ENCODE measurements at regions not wholly inside any gene's neighbourhood (a gene's known extent, or its start where the extent isn't known, plus 50 kb on each side); places are given as distances from the start of the nearest gene placed in this dataset.
A peak's percentile ranks its signal among the peaks of the same experiment; 100 is the strongest.
"Not testable (repeated sequence)": the region's sequence is repeated elsewhere in the genome, so short reads cannot be mapped to it uniquely, and the experiment has no call there.

DNA sequence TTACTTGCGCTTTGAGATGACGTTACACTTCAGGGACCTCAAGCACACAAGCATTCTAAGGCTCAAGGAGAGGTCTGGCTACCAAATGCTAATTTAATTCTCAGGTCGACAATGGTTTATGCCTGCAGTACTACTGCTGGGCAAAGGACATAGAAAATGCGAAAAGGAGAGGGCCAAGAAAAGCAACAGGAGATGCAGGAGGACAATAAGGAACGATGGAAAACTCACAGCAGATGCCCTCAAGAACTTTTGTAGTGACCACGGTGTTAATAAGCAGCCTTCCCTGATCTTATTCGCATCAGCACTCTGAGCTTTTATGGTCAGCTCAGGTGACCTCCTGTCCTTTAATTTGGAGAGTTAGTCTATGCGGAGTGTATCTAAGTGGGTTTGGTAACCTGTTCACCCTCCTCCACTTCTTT, 146.3 kb downstream of the GPR85 start:
- H3K4me3 Mint-ChIP-seq, result peak overlapping the region; percentile 91
- H3K27ac Mint-ChIP-seq, result peak overlapping the region; percentile 95
- H3K4me1 Mint-ChIP-seq (ENCODE audit: low read depth), result peaks cover 39% of the 10 kb centered on the region
- peaks cover 3% of the 10 kb centered on the region for H3K36me3 Mint-ChIP-seq (ENCODE audit: low read depth)
- no peak for DNase-seq (ENCODE audit: low spot score)
- H3K9me3 Mint-ChIP-seq, result peaks cover 4% of the 10 kb centered on the region
- H3K27me3 Mint-ChIP-seq (ENCODE audit: insufficient read depth), result peaks cover 7% of the 10 kb centered on the region
- intact Hi-C loops (cut with micrococcal nuclease), result loop anchor here (1.0 to 2.0 kb wide), 5 partner anchors 150 to 1378 kb away; partner anchors contain the start of genes DOCK4, IFRD1, IMMP2L and SMIM30

DNA sequence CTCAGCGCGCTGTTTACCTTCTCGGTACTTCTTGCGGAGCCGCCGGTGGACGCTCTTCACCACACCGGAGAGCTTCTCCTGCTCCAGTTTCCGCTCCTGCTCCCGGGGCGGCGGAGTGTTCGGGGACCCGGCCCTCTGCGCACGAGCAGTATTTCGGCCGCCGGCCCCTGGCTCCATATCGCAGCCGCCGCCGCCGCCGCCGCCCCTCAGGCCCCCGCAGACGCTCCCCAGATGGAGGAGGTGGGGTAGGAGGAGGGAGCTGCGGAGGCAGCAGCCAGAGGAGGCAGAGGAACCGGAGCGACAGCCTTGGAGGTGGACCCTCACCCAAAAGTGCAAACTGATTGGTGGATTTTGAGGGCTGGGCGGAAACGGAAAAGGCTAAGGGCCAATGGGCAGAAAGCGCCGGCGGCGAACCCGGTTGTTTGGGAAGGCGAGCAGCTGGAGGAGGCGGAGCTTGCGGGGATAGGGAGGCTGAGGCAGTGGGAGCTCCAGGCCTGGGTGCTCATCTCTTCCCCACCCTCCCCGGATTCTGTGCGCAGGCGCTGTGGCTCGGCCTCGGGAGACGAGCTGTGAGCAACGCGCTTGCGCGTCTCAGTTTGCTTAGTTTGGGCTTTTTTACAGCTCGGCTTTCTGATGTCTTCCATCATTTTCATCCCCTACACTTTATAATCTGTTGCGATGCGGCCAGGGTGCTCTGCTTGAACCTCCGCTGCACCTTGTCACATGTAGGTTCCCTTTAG, 146.9 kb downstream of the GPR85 start:
- intact Hi-C loops (cut with micrococcal nuclease), result loop anchor here (1.0 to 2.0 kb wide), 5 partner anchors 149 to 1377 kb away; partner anchors contain the start of genes DOCK4, IFRD1, IMMP2L and SMIM30
- Mint-ChIP-seq H3K9me3 (peaks cover 4% of the 10 kb centered on the region), H3K4me3 (peak overlapping the region; percentile 91), H3K36me3 (ENCODE audit: low read depth) (peaks cover 6% of the 10 kb centered on the region), H3K27me3 (ENCODE audit: insufficient read depth) (peaks cover 6% of the 10 kb centered on the region), H3K27ac (peak overlapping the region; percentile 95), H3K4me1 (ENCODE audit: low read depth) (peaks cover 39% of the 10 kb centered on the region)
- DNase-seq (ENCODE audit: low spot score), result peak; percentile 99

DNA sequence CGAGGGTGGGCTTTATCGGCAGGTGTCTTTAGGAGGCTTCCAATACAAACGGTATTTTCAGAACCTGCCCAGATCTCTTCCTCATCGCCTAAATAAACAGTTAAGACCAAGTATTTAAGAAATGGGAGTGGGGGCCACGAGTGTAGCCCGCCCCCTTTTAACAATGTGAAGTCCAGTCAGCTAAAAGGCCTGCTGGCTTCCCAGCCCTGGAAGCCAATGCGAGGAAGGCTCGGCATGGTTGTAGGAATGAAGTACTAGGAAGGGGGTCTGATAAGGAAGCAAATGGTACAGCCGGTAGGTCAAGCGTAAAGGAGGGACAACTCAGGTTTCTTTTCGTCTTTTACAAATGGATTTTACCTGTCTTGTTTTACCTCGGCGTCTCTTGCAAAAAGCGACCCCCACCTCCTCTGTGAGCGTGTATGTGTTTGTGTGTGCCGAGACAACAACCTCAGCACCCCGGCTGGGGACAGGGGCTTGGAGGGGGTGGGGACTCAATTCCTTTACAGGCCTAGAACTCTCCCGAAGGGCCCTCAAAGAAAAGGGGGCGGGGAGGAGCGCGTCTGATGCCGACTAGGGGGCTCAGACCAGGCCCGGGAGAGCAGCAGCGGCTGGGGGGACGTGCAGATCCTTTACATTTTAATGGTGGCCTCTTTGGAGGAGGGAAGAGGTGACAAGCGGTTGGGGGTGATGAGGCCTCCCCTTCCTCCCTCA, 147.6 kb downstream of the GPR85 start:
- peaks cover 10% of the 10 kb centered on the region for H3K36me3 Mint-ChIP-seq (ENCODE audit: low read depth)
- H3K27ac Mint-ChIP-seq, result peak overlapping the region; percentile 95
- H3K4me1 Mint-ChIP-seq (ENCODE audit: low read depth), result peaks cover 39% of the 10 kb centered on the region
- peaks cover 4% of the 10 kb centered on the region for H3K9me3 Mint-ChIP-seq
- peak overlapping the region; percentile 91 for H3K4me3 Mint-ChIP-seq
- intact Hi-C loops (cut with micrococcal nuclease), result no loop called here
- DNase-seq (ENCODE audit: low spot score), result peak; percentile 25
- H3K27me3 Mint-ChIP-seq (ENCODE audit: insufficient read depth), result peaks cover 6% of the 10 kb centered on the region

DNA sequence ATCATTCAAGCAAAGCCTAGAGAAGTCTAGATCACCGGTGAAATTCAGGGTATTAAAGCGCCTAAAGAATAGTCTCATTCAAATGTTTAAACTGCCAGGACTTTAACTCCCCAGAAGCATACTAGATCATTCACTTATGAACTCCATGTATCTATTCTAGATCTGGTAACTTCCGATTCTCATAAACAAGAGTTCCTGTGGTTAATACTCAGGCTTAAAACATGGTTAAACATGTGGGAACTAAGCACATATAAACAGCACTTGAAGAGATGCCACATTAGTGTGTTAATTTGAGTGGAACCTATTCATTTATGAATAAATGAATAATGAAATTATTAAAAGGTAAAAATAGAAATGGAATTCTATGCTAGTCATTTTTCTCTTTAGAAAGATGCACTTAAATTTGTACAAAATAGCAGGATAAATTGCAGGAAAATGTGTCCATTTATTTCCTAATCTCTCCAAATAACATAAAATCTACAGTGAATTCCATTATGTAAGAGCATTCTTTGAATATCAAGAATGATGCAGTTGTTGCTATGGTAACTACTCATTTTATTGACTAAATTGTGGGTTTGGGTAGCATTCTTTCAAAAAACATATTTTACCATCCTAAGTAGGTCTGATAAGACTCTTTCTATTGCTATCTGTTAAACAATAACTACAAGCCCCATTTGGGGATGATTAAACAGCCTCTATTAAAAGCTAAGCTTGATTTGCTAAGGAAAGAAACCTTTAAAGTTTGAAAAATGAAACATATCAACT, 147.6 kb upstream of the TMEM168 start:
- peaks cover 4% of the 10 kb centered on the region for H3K9me3 Mint-ChIP-seq
- H3K27me3 Mint-ChIP-seq (ENCODE audit: insufficient read depth), result peaks cover 3% of the 10 kb centered on the region
- intact Hi-C loops (cut with micrococcal nuclease), result no loop called here
- DNase-seq (ENCODE audit: low spot score), result no peak
- H3K4me1 Mint-ChIP-seq (ENCODE audit: low read depth), result peaks cover 39% of the 10 kb centered on the region
- peaks cover 10% of the 10 kb centered on the region for H3K36me3 Mint-ChIP-seq (ENCODE audit: low read depth)
- H3K27ac Mint-ChIP-seq, result no peak overlapping the region
- peak overlapping the region; percentile 91 for H3K4me3 Mint-ChIP-seq

DNA sequence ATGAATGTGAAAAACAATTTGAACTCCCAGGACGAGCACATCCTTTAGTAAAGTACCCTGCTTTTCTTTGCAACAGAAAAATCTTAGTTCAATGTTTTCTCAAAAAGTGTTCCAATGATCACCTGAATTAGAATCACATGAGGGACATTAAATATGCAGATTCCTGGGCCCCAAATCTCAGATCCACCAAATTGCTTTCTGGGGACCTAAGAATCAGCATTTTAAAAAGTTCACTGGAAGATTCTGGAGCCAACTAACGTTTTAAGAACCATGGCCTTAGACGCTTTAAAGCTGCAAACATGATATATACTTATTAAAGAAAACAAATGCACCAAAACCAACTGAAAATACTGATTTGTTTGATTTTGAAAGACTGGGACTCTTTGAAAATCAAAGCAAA, 143.4 kb upstream of the TMEM168 start:
- H3K4me1 Mint-ChIP-seq (ENCODE audit: low read depth), result peaks cover 24% of the 10 kb centered on the region
- H3K36me3 Mint-ChIP-seq (ENCODE audit: low read depth), result peaks cover 10% of the 10 kb centered on the region

DNA sequence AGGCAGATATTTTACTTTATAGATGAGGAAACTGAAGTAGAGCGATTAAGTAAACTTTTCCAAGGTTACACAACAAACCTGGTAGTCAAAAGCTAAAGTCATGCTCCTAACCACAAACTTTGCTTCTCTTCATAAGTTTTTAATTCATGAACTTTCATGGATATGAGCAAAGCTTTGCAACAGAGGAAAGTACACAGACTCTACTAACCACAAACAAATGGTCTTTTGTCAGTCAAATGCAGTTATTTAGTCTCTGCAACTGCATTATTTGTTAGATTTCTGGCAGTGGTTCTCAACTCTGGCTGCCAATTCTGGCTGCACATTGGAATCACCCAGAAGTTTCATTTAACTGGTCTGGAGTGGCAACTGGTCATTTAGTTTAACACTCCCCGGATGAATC, 140.6 kb upstream of the TMEM168 start:
- no peak overlapping the region for H3K4me3 Mint-ChIP-seq
- H3K27ac Mint-ChIP-seq, result no peak overlapping the region
- intact Hi-C loops (cut with micrococcal nuclease), result no loop called here
- H3K9me3 Mint-ChIP-seq, result no peaks in the 10 kb centered on the region
- no peaks in the 10 kb centered on the region for H3K4me1 Mint-ChIP-seq (ENCODE audit: low read depth)
- peaks cover 9% of the 10 kb centered on the region for H3K36me3 Mint-ChIP-seq (ENCODE audit: low read depth)
- no peaks in the 10 kb centered on the region for H3K27me3 Mint-ChIP-seq (ENCODE audit: insufficient read depth)
- DNase-seq (ENCODE audit: low spot score), result no peak

More for the DNA sequence above, 143.4 kb upstream of the TMEM168 start:
- no peak overlapping the region for H3K4me3 Mint-ChIP-seq
- intact Hi-C loops (cut with micrococcal nuclease), result no loop called here
- no peaks in the 10 kb centered on the region for H3K27me3 Mint-ChIP-seq (ENCODE audit: insufficient read depth)
- H3K9me3 Mint-ChIP-seq, result no peaks in the 10 kb centered on the region
- no peak for DNase-seq (ENCODE audit: low spot score)
- no peak overlapping the region for H3K27ac Mint-ChIP-seq

DNA sequence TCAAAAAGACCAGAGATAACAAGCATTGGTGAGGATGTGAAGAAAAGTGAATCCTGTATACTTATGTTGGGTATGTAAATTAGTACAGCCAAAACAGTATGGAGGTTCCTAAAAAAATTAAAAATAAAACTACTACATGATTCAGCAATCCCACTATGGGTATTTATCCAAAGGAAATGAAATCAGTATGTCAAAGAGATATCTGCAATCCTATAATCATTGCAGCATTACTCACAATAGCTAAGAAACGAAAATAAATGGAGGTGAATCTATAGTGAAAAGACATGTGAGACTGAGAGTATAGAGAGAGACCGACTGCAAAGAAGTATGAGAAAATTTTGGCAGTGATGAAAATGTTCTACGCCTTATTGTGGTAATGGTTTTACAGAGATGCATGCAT, 139.2 kb upstream of the TMEM168 start:
- intact Hi-C loops (cut with micrococcal nuclease), result no loop called here
- Mint-ChIP-seq H3K4me3 (no peak overlapping the region), H3K27me3 (ENCODE audit: insufficient read depth) (no peaks in the 10 kb centered on the region), H3K27ac (no peak overlapping the region), H3K4me1 (ENCODE audit: low read depth) (no peaks in the 10 kb centered on the region), H3K9me3 (no peaks in the 10 kb centered on the region), H3K36me3 (ENCODE audit: low read depth) (peaks cover 6% of the 10 kb centered on the region)
- DNase-seq (ENCODE audit: low spot score), result no peak

DNA sequence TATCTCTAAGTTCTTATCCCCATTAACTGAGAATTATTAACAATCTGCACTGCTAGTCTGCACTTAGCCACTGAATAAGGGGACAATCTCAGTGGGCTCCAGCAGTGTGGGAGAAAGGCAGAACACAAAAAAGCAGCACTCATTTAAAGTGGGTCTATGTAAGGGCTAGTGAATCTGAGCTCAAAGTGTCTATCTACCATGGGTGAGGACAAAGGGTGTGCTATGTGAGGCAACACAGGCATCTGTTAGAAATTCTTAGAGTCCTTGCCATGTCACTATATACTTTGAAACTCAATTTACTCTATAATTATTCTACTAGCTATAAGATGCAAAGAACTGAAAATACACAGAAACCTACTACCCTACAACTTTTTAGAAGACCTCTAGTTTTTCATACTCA, 135.8 kb upstream of the TMEM168 start:
- no peak overlapping the region for H3K27ac Mint-ChIP-seq
- H3K36me3 Mint-ChIP-seq (ENCODE audit: low read depth), result peaks cover 3% of the 10 kb centered on the region
- no peaks in the 10 kb centered on the region for H3K4me1 Mint-ChIP-seq (ENCODE audit: low read depth)
- intact Hi-C loops (cut with micrococcal nuclease), result no loop called here
- H3K9me3 Mint-ChIP-seq, result no peaks in the 10 kb centered on the region
- DNase-seq (ENCODE audit: low spot score), result no peak
- no peaks in the 10 kb centered on the region for H3K27me3 Mint-ChIP-seq (ENCODE audit: insufficient read depth)
- H3K4me3 Mint-ChIP-seq, result no peak overlapping the region

DNA sequence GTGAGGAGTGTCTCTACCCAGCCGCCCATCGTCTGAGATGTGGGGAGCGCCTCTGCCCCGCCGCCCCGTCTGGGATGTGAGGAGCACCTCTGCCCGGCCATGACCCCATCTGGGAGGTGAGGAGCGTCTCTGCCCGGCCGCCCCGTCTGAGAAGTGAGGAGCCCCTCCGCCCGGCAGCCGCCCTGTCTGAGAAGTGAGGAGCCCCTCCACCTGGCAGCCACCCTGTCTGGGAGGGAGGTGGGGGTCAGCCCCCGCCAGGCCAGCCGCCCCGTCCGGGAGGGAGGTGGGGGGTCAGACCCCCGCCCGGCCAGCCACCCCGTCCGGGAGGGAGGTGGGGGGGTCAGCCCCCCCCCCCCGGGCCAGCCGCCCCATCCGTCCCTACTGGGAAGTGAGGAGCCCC, 132.4 kb upstream of the TMEM168 start:
- H3K4me1 Mint-ChIP-seq (ENCODE audit: low read depth); H3K27me3 Mint-ChIP-seq (ENCODE audit: insufficient read depth); H3K36me3 Mint-ChIP-seq (ENCODE audit: low read depth); H3K27ac Mint-ChIP-seq; DNase-seq (ENCODE audit: low spot score); H3K9me3 Mint-ChIP-seq; H3K4me3 Mint-ChIP-seq; intact Hi-C loops (cut with micrococcal nuclease): not testable (repeated sequence)

DNA sequence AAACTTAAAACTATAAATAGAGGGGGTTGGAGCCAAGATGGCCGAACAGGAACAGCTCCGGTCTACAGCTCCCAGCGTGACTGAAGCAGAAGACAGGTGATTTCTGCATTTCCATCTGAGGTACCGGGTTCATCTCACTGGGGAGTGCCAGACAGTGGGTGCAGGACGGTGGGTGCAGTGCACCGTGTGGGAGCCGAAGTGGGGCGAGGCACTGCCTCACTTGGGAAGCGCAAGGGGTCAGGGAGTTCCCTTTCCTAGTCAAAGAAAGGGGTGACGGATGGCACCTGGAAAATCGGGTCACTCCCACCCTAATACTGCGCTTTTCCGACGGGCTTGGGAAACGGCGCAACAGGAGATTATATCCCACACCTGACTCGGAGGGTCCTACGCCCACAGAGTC, 126.2 kb upstream of the TMEM168 start:
- H3K4me3 Mint-ChIP-seq; intact Hi-C loops (cut with micrococcal nuclease); H3K4me1 Mint-ChIP-seq (ENCODE audit: low read depth); H3K27ac Mint-ChIP-seq; DNase-seq (ENCODE audit: low spot score); H3K9me3 Mint-ChIP-seq; H3K27me3 Mint-ChIP-seq (ENCODE audit: insufficient read depth): not testable (repeated sequence)
- peaks cover 12% of the 10 kb centered on the region for H3K36me3 Mint-ChIP-seq (ENCODE audit: low read depth)

DNA sequence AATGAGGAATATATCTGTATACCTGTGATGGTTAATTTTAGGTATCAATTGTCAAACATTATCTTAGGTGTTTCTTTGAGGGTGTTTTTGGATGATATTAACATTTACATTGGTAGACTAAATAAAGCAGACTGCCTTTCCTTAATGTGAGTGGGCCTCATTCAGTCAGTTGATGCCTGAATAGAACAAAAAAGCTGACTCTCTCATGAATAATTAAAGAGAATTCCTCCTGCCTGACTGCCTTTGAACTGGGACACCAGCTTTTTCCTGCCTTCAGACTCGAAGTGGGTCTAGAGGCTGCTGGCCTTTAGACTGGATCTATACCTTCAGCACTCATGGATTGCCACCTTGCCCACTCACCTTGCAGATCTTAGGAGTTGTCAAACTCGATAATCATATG, 117.9 kb upstream of the TMEM168 start:
- Mint-ChIP-seq H3K27me3 (ENCODE audit: insufficient read depth) (no peaks in the 10 kb centered on the region), H3K4me3 (no peak overlapping the region), H3K27ac (no peak overlapping the region)

DNA sequence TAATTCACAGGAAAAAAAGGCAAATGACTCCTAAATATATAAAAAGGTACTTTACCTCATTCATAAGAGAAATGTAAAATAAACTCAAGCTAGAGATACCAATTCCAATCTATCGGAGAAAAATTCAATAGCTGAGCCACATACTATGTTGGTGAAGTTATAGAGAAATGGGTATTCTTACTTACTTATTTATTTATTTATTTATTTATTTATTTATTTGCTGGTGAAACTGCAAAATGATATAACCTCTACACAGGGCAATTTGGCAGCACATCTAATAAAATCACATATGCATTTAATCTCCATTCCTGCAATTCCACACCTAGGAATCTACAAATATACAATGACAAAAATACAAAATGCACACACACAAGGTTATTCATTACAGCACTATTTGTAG, 117.5 kb upstream of the TMEM168 start:
- H3K27me3 Mint-ChIP-seq (ENCODE audit: insufficient read depth), result no peaks in the 10 kb centered on the region
- H3K4me3 Mint-ChIP-seq, result no peak overlapping the region
- intact Hi-C loops (cut with micrococcal nuclease), result no loop called here
- no peak overlapping the region for H3K27ac Mint-ChIP-seq
- peaks cover 14% of the 10 kb centered on the region for H3K9me3 Mint-ChIP-seq
- H3K4me1 Mint-ChIP-seq (ENCODE audit: low read depth), result no peaks in the 10 kb centered on the region
- no peak for DNase-seq (ENCODE audit: low spot score)
- peaks cover 11% of the 10 kb centered on the region for H3K36me3 Mint-ChIP-seq (ENCODE audit: low read depth)

More for the DNA sequence above, 117.9 kb upstream of the TMEM168 start:
- no peaks in the 10 kb centered on the region for H3K4me1 Mint-ChIP-seq (ENCODE audit: low read depth)
- intact Hi-C loops (cut with micrococcal nuclease), result no loop called here
- peaks cover 14% of the 10 kb centered on the region for H3K36me3 Mint-ChIP-seq (ENCODE audit: low read depth)
- peaks cover 14% of the 10 kb centered on the region for H3K9me3 Mint-ChIP-seq
- DNase-seq (ENCODE audit: low spot score), result no peak

DNA sequence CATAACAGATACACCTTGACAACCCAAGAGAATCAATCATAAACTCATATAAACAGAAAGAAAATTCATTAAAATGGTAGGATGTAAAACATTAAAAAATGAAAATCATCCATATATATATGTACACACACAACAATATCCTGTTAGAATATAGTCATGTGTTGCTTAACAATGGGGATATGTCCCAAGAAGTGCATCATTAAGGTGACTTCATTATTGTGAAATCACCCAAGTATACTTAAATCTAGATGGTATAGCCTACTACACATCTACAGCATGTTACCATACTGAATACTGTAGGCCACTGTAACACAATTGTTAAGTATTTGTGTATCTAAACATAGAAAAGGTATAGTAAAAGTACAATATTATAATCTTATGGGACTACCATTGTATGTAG, 115.8 kb upstream of the TMEM168 start:
- intact Hi-C loops (cut with micrococcal nuclease), result no loop called here
- peaks cover 5% of the 10 kb centered on the region for H3K36me3 Mint-ChIP-seq (ENCODE audit: low read depth)
- H3K27me3 Mint-ChIP-seq (ENCODE audit: insufficient read depth), result no peaks in the 10 kb centered on the region
- H3K27ac Mint-ChIP-seq, result no peak overlapping the region
- H3K4me3 Mint-ChIP-seq, result no peak overlapping the region
- no peak for DNase-seq (ENCODE audit: low spot score)
- no peaks in the 10 kb centered on the region for H3K4me1 Mint-ChIP-seq (ENCODE audit: low read depth)
- peaks cover 11% of the 10 kb centered on the region for H3K9me3 Mint-ChIP-seq

Data from activated T-helper 1 cell treated with anti-CD3 and anti-CD28 coated beads, Interleukin-12 subunit alpha, Interleukin-12 subunit beta, Interleukin-2, Interleukin-4 antibody, amounts not matched to agents 30 ng/mL and 10 ng/mL and 1 ng/mL, durations not matched to agents 14 hours and 24 hours and 36 hours (primary cell).